NCI-H2107 treated with DMSO at 0.1 percent for 48 hours (cell line): ENCODE measurements at regions not wholly inside any gene's neighbourhood (a gene's known extent, or its start where the extent isn't known, plus 50 kb on each side); places are given as distances from the start of the nearest gene placed in this dataset.
"Not testable (repeated sequence)": the region's sequence is repeated elsewhere in the genome, so short reads cannot be mapped to it uniquely, and the experiment has no call there.

Source experiments
- DNase-seq: peaks from one replicate; lab custom pipeline; 2025; ENCODE audit not compliant: unreplicated experiment; lab: John Stamatoyannopoulos, UW

GRCh38 chr6:140185991-140186390 lies 811.5 kb upstream of the CITED2 start:
- DNase-seq: no peak

GRCh38 chr6:140183881-140184280 lies 809.4 kb upstream of the CITED2 start:
- no peak for DNase-seq

- no peak for DNase-seq
Observed at GRCh38 chr6:140182821-140183220, 808.4 kb upstream of the CITED2 start.

- no peak for DNase-seq
Observed at GRCh38 chr6:140181876-140182275, 807.4 kb upstream of the CITED2 start.

- DNase-seq: no peak
Observed at GRCh38 chr6:140180306-140180705, 805.9 kb upstream of the CITED2 start.

GRCh38 chr6:140178935-140179334 lies 804.5 kb upstream of the CITED2 start:
- DNase-seq: no peak

- no peak for DNase-seq
Observed at GRCh38 chr6:140178520-140178919, 804.1 kb upstream of the CITED2 start.

GRCh38 chr6:140176306-140176705 lies 801.9 kb upstream of the CITED2 start:
- DNase-seq: no peak

- DNase-seq: no peak
Observed at GRCh38 chr6:140175486-140175885, 801.0 kb upstream of the CITED2 start.

GRCh38 chr6:140174524-140174923 lies 800.1 kb upstream of the CITED2 start:
- no peak for DNase-seq

GRCh38 chr6:140168365-140168764 lies 793.9 kb upstream of the CITED2 start:
- no peak for DNase-seq

GRCh38 chr6:140160909-140161308 lies 786.5 kb upstream of the CITED2 start:
- no peak for DNase-seq

- no peak for DNase-seq
Observed at GRCh38 chr6:140160494-140160893, 786.0 kb upstream of the CITED2 start.

GRCh38 chr6:140156131-140156530 lies 781.7 kb upstream of the CITED2 start:
- no peak for DNase-seq

GRCh38 chr6:140155451-140156126 lies 781.1 kb upstream of the CITED2 start:
- DNase-seq: no peak

GRCh38 chr6:140153703-140154102 lies 779.3 kb upstream of the CITED2 start:
- no peak for DNase-seq

GRCh38 chr6:140147825-140148814 lies 773.7 kb upstream of the CITED2 start:
- DNase-seq: not testable (repeated sequence)

- no peak for DNase-seq
Observed at GRCh38 chr6:140140891-140141290, 766.4 kb upstream of the CITED2 start.

- DNase-seq: no peak
Observed at GRCh38 chr6:140138311-140139010, 764.0 kb upstream of the CITED2 start.

- DNase-seq: no peak
Observed at GRCh38 chr6:140134224-140134623, 759.8 kb upstream of the CITED2 start.

GRCh38 chr6:140130074-140130473 lies 755.6 kb upstream of the CITED2 start:
- DNase-seq: no peak

- DNase-seq: no peak
Observed at GRCh38 chr6:140124498-140124897, 750.0 kb upstream of the CITED2 start.
